Smooth muscle cell of the brain vasculature (primary cell): ENCODE measurements at regions not wholly inside any gene's neighbourhood (a gene's known extent, or its start where the extent isn't known, plus 50 kb on each side); places are given as distances from the start of the nearest gene placed in this dataset.

Experiments used
- DNase-seq: peaks from one replicate; pipeline ENCODE4 v3.0.0-alpha.2; 2012; ENCODE audit warnings: low read depth, low spot score

GRCh38 chr7:15922002-15922401 lies 235.5 kb upstream of the MEOX2 start:
- DNase-seq: no peak

GRCh38 chr7:15921576-15921975 lies 235.1 kb upstream of the MEOX2 start:
- DNase-seq: no peak

DNA sequence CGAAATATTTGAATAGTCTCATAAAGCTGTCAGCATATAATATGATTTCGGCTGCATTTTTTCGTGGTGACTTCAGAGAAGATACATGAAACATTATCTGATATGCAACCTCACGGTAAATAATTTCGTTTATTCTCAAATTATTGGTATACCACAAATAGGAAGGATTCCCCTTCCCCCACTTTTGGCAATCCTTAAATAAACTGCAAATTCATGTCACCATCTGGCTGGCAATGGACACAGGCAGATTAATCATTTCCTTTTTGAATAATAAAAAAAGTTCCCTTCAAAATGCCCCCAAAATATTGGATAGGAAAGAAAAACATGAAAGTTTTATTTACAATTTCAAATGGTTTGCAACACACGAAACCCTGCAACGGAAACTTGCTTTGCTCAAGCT lies 234.5 kb upstream of the MEOX2 start:
- no peak for DNase-seq

GRCh38 chr7:15916681-15917380 lies 230.3 kb upstream of the MEOX2 start:
- DNase-seq: no peak

GRCh38 chr7:15915686-15916293 lies 229.3 kb upstream of the MEOX2 start:
- DNase-seq: no peak

DNA sequence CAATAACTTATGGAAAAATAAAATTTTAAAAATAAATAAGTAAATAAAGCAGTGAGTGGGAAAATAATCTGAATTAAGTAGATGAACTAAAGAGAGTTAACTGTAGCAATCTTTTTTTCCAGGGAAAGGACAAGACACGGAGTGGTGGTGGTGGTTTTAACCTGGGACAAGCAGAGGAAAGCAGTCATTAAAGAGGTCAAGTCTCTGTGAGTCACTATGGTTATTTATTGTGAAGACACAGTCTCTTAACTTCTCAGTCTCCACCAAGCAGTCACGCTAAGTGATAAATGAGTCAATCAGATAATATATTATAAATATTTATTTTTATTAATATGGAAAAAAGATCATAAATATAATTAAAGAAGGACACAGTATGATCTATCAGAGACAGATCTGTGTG lies 228.1 kb upstream of the MEOX2 start:
- no peak for DNase-seq

GRCh38 chr7:15906436-15906835 lies 220.0 kb upstream of the MEOX2 start:
- no peak for DNase-seq

- no peak for DNase-seq
Measured at GRCh38 chr7:15905251-15906040, 219.0 kb upstream of the MEOX2 start.

GRCh38 chr7:15891151-15891881 lies 204.8 kb upstream of the MEOX2 start:
- peak; percentile 6 for DNase-seq

- DNase-seq: no peak
Measured at GRCh38 chr7:15889507-15889906, 203.0 kb upstream of the MEOX2 start.

- no peak for DNase-seq
Measured at GRCh38 chr7:15888090-15888489, 201.6 kb upstream of the MEOX2 start.

- DNase-seq: no peak
Measured at GRCh38 chr7:15886626-15887025, 200.1 kb upstream of the MEOX2 start.

DNA sequence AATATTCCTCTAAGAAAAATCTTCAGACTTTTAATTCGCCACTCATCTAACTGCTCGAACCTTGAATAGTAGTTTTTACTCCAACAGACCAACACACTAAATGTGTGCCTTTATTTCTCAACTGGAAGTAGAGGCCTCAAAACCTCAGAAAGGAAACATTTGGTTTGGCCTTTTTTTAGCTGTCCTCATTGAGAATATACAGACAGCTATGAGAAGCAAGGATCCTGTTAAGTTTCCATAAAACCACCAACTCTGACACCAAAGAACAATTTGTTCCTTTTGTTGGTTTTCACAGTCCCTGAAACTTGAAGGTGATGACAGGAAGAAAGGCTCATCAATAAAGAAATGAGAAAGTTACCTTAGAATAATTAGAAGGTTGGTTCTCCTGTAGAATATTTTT lies 199.2 kb upstream of the MEOX2 start:
- no peak for DNase-seq

GRCh38 chr7:15874774-15875173 lies 188.3 kb upstream of the MEOX2 start:
- no peak for DNase-seq

GRCh38 chr7:15870347-15870746 lies 183.9 kb upstream of the MEOX2 start:
- DNase-seq: no peak

GRCh38 chr7:15867441-15867840 lies 181.0 kb upstream of the MEOX2 start:
- no peak for DNase-seq

DNA sequence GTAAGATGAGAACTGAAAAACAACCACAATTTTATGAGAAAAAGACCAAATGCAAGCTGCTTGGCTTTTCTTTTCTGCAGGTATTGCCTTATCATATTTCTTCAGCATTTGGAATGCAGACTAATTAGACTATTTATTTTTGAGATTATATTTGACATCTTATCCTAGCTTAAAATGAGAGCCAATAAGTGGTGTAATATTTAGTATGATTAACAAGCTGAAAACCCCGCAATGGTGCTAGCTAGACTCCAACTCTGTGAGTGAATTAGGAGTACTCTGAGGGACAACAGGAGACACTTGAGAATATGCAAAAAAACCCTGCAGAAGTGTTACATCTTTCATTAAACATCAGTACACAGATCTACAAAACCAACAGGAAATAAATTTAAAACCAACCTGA lies 180.3 kb upstream of the MEOX2 start:
- no peak for DNase-seq

DNA sequence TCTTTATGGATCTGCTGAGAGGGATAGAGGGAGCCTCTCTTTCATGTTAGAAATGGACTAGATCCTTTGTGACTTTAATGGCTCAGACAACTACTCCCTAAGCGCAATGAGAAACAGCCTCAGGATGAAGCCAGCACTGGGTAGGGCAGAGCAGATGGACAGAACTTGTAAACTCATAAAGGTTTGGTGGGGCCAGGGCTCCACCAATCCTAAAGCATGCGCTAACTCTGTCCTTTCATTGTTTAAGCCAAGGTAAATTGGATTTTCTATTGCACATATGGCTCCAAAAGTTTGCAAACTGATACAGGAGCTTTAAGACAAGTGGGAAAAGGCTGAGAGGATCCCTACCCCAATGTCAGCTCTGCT lies 178.1 kb upstream of the MEOX2 start:
- no peak for DNase-seq

DNA sequence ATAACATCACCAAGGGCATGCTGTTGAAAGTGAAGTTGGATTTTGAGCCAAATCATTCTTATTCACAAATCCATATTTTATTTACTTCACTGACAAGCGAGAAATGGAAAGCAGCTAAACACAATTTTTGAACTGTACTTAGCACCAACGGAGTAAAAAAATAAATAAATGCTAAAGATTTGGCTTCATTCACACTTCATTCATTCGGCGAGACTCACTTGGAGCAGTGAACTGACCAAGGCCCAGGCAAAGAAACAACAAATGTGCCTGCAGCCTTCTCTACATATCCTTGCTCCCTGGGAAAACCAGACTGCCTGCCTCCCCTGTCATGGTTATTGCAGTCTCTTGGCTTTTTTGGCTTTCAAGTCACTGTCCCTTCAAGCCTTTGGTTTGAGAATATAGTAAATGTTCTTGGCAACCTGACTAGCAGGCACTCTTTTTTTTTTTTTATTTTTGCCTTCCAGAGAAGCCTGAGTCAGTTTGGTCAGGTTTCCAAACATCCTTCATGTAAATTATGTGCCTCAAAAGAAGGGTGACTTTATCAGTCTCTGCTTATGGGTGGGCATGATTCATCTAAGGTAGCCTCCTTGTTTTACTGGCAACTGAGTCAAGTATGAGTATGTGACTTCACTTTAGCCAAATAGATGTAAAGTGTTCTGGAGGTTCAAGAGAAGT lies 177.6 kb upstream of the MEOX2 start:
- no peak for DNase-seq

DNA sequence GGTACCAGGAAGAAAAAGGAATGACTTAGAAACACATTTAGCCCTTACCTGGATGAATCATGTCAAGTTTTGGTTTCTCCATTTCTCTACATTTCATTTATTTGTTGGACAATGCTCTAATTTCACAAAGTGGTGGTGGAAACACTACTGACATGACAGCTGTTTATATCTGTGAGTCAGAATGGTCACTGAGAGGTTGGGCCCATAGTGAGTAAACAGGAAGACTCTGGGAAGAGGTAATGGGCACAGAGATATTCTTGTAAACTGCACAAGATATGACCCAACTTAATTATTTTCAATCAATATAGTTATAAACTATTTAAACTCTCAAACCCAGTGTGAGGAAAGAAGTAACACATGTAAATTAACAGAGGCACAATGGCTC lies 176.3 kb upstream of the MEOX2 start:
- no peak for DNase-seq

DNA sequence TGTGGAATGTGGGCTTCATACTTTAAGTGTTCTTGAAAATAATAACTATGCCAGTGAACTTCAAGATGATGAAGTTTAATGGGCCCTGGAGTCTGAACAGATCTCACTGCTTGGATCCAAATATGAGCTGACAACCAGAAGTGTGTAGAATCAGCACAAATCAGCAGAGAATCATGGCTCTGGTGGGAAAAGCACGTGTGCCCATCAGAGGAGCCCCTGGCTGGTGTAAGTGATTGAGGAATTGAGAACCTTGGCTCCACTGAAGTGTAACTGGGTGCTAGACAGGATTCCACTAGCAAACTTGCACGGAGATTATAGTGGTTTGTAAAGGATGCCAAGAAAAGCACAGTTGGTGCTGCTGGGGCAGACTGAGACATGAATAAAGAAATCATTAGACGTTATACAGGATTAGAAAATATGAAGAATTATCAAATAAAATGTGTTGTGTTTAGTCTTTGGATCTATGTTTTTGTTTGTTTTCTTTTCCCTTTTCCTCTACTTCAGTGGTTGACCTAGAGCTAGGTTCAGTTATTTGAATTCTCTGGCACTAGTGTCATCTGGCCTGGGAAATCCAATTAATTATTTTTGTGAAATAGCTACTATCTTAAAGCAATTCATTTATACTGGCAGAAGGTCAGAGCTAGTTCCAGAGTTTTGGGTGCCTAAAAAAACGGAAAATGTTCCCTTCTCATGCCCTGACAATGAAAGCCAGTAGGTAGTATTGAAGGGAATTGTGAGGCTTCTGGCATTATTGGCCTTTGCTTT lies 175.7 kb upstream of the MEOX2 start:
- DNase-seq: no peak
